ENCODE measurements at regions not wholly inside any gene's neighbourhood (a gene's known extent, or its start where the extent isn't known, plus 50 kb on each side); places are given as distances from the start of the nearest gene placed in this dataset.

DNA sequence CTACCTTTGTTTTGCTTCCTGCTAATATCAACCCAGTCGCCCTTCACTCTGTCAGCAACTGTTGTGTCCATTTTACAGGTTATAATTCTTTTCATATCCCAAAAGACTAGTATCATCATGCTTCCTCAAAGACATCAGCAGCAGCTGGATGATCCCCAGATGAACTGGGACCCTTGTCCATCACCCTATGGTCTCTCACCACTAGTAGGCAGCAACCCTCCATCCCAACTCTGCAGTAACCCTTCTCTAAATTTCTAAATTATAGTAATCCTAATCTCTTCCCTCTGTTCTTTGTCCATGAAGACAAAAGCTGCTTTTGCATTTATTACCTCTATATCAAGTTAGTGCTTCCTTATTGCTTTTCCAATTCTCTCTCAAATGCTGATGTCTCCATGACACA, 1025.8 kb downstream of the FAM181B start:
- Histone ChIP-seq H3K27me3 (no peaks in the 10 kb centered on the region), H3K4me1 (ENCODE audit: low read depth) (no peaks in the 10 kb centered on the region), H3K27ac (no peak overlapping the region), H3K9me3 (ENCODE audit: low read depth) (no peaks in the 10 kb centered on the region), H3K4me3 (no peak overlapping the region), H3K36me3 (no peaks in the 10 kb centered on the region)
- DNase-seq (ENCODE audit: low read depth in 1 of 2, low spot score in 1 of 2) = no peak
- TF ChIP-seq, protein P1, sequence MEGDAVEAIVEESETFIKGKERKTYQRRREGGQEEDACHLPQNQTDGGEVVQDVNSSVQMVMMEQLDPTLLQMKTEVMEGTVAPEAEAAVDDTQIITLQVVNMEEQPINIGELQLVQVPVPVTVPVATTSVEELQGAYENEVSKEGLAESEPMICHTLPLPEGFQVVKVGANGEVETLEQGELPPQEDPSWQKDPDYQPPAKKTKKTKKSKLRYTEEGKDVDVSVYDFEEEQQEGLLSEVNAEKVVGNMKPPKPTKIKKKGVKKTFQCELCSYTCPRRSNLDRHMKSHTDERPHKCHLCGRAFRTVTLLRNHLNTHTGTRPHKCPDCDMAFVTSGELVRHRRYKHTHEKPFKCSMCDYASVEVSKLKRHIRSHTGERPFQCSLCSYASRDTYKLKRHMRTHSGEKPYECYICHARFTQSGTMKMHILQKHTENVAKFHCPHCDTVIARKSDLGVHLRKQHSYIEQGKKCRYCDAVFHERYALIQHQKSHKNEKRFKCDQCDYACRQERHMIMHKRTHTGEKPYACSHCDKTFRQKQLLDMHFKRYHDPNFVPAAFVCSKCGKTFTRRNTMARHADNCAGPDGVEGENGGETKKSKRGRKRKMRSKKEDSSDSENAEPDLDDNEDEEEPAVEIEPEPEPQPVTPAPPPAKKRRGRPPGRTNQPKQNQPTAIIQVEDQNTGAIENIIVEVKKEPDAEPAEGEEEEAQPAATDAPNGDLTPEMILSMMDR (IDR thresholded peaks at IDR 0.05; ENCODE audit: low read depth, low read length) = peak; percentile 17

DNA sequence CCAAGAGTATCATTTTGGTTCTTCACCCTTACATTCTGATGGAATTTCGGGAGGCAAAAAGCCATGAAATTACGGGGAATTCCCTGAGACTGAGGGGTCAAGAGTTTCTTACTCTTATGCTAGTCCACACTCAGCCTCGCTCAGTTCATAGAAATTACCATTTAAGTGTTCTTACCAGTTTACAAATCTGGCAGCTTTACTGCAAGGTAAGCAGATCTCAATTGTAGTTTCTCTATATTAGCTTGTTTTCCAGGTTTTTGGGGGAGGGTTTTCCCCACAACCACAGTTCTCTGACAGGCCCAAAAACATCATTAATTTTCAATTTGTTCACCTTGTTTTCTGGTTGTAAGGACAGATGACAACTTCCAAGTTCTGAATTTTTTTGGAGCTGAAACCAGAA, 1028.4 kb downstream of the FAM181B start:
- TF ChIP-seq, protein P1 (IDR thresholded peaks at IDR 0.05; ENCODE audit: low read depth, low read length) = no peak
- no peaks in the 10 kb centered on the region for H3K27me3 ChIP-seq
- H3K9me3 ChIP-seq (ENCODE audit: low read depth) = no peaks in the 10 kb centered on the region
- no peak overlapping the region for H3K27ac ChIP-seq
- no peaks in the 10 kb centered on the region for H3K4me1 ChIP-seq (ENCODE audit: low read depth)
- H3K36me3 ChIP-seq = no peaks in the 10 kb centered on the region
- DNase-seq (ENCODE audit: low read depth in 1 of 2, low spot score in 1 of 2) = no peak
- no peak overlapping the region for H3K4me3 ChIP-seq

DNA sequence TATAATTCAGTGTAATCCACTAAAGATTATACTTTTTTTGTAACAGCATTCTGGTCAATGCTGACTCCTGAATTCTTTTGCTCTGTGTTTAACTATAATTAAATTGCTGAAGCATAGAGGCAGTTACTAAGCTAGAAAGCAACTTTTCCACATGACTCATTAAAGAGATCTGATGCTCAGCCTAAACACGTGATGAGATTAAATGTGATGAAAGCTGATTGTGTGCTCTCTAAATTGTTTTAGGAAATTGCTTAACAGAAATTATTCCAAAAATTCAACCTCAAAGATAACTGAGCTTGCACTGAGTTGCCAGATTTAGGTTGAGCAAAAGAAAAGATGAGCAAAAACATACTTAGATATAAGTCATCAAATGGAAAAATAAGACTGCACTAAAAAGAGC, 1033.6 kb downstream of the FAM181B start:
- H3K27me3 ChIP-seq = no peaks in the 10 kb centered on the region
- no peak overlapping the region for H3K4me3 ChIP-seq
- no peaks in the 10 kb centered on the region for H3K9me3 ChIP-seq (ENCODE audit: low read depth)
- TF ChIP-seq, protein P1 (IDR thresholded peaks at IDR 0.05; ENCODE audit: low read depth, low read length) = no peak
- DNase-seq (ENCODE audit: low read depth in 1 of 2, low spot score in 1 of 2) = peak in 1 of 2 donors; percentile 67
- H3K27ac ChIP-seq = no peak overlapping the region
- H3K4me1 ChIP-seq (ENCODE audit: low read depth) = no peaks in the 10 kb centered on the region
- no peaks in the 10 kb centered on the region for H3K36me3 ChIP-seq

DNA sequence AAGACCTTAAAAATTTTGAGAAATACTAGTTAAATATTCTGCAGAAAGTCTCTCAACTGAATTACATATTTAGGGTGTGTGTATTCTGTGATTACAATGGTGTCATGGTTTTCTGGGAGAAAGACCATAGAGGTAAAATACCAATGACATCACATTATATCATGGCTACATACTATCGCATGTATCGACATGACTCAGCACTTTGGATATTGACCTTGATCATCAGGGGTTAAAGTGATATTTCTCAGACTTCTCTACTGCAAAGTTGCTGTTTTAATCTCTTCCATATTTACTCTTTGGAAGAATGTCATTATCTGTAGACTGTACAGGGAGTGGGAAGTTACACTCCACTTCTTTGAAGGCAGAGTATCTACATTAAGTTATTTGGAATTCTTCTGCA, 1046.6 kb downstream of the FAM181B start:
- TF ChIP-seq, protein P1 (IDR thresholded peaks at IDR 0.05; ENCODE audit: low read depth, low read length) = no peak
- no peak overlapping the region for H3K4me3 ChIP-seq
- H3K36me3 ChIP-seq = no peaks in the 10 kb centered on the region
- no peaks in the 10 kb centered on the region for H3K9me3 ChIP-seq (ENCODE audit: low read depth)
- H3K4me1 ChIP-seq (ENCODE audit: low read depth) = no peaks in the 10 kb centered on the region
- H3K27ac ChIP-seq = no peak overlapping the region
- no peaks in the 10 kb centered on the region for H3K27me3 ChIP-seq
- no peak for DNase-seq (ENCODE audit: low read depth in 1 of 2, low spot score in 1 of 2)

DNA sequence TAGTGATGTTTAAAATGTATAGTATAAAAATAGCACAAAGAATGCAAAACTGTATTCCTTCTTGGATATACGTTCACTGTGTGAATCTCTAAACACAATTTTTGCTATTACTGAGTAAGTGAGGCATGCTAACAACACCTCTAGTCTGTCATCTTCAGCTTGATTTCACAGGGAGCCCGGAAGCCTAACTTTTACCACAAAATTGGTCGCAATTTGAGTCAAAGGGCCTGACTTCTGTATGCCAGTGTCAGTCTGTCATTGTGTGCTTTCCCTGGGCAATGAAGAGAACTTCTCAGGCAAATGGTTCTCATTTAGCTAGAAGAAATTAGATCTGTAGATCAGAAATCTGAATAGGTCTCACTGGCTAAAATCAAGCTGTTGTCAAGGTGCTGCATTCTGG, 1059.5 kb downstream of the FAM181B start:
- Histone ChIP-seq H3K27me3 (no peaks in the 10 kb centered on the region), H3K4me3 (no peak overlapping the region), H3K4me1 (ENCODE audit: low read depth) (no peaks in the 10 kb centered on the region), H3K27ac (no peak overlapping the region), H3K36me3 (no peaks in the 10 kb centered on the region), H3K9me3 (ENCODE audit: low read depth) (no peaks in the 10 kb centered on the region)
- TF ChIP-seq, protein P1 (IDR thresholded peaks at IDR 0.05; ENCODE audit: low read depth, low read length) = no peak
- DNase-seq (ENCODE audit: low read depth in 1 of 2, low spot score in 1 of 2) = peak in 1 of 2 donors; percentile 0

DNA sequence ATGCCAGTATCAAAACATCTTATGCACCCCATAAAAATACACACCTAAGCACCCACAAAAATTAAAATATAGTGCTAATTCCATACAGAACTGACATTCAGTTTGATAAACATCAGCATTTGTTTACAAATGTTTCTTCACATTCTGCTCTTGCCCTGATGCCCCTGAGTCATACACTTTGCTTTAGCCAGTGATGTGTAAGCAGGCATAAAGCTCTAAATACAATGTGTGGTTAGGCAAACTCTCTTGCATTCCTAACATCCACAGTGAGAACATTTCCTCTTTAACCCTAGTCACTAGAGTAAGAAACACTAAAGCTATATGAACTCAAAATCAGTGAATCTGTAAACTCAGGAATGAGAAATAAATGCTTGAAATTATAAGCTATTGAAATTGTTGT, 1060.7 kb downstream of the FAM181B start:
- Histone ChIP-seq H3K4me1 (ENCODE audit: low read depth) (no peaks in the 10 kb centered on the region), H3K9me3 (ENCODE audit: low read depth) (no peaks in the 10 kb centered on the region), H3K36me3 (no peaks in the 10 kb centered on the region), H3K27ac (no peak overlapping the region), H3K4me3 (no peak overlapping the region), H3K27me3 (no peaks in the 10 kb centered on the region)
- DNase-seq (ENCODE audit: low read depth in 1 of 2, low spot score in 1 of 2) = peak in 1 of 2 donors; percentile 22
- TF ChIP-seq, protein P1 (IDR thresholded peaks at IDR 0.05; ENCODE audit: low read depth, low read length) = no peak
